Activated CD4-positive, alpha-beta T cell treated with anti-CD3 and anti-CD28 coated beads, Interleukin-2, amount 10 ng/mL, durations not matched to agents 24 days and 14 days (primary cell): ENCODE measurements at regions not wholly inside any gene's neighbourhood (a gene's known extent, or its start where the extent isn't known, plus 50 kb on each side); places are given as distances from the start of the nearest gene placed in this dataset.

Source experiments
- DNase-seq: peaks from one replicate; pipeline ENCODE4 v3.0.0; 2022
- H3K27ac Mint-ChIP-seq: one replicate; pipeline ENCODE4 v1.8.0; 2022; ENCODE audit warnings: mild to moderate bottlenecking, mixed read lengths
- H3K27me3 Mint-ChIP-seq: one replicate; pipeline ENCODE4 v1.8.0; 2022; ENCODE audit warnings: mixed read lengths
- H3K36me3 Mint-ChIP-seq: one replicate; pipeline ENCODE4 v1.8.0; 2022; ENCODE audit warnings: low read depth, mild to moderate bottlenecking, mixed read lengths
- H3K4me1 Mint-ChIP-seq: one replicate; pipeline ENCODE4 v1.8.0; 2021; ENCODE audit warnings: mixed read lengths
- H3K4me3 Mint-ChIP-seq: one replicate; pipeline ENCODE4 v1.8.0; 2022; ENCODE audit warnings: mild to moderate bottlenecking, moderate library complexity, mixed read lengths
- H3K9me3 Mint-ChIP-seq: one replicate; pipeline ENCODE4 v1.8.0; 2021; ENCODE audit warnings: mixed read lengths
- intact Hi-C: fragments of 100-400 bp; cut with micrococcal nuclease; formaldehyde crosslinking; loops from one replicate; pipeline ENCODE4 v1.15.1; 2023

- no peaks in the 10 kb centered on the region for H3K27me3 Mint-ChIP-seq
- no peak overlapping the region for H3K27ac Mint-ChIP-seq
- H3K4me1 Mint-ChIP-seq, result no peaks in the 10 kb centered on the region
- intact Hi-C loops, result no loop called here
- no peaks in the 10 kb centered on the region for H3K9me3 Mint-ChIP-seq
- H3K36me3 Mint-ChIP-seq, result no peaks in the 10 kb centered on the region
- no peak for DNase-seq
- H3K4me3 Mint-ChIP-seq, result no peak overlapping the region
These were observed 281.2 kb upstream of the FAM241A start for GRCh38 chr4:111864066-111864465.

- Mint-ChIP-seq H3K9me3 (no peaks in the 10 kb centered on the region), H3K27ac (no peak overlapping the region), H3K36me3 (no peaks in the 10 kb centered on the region), H3K4me3 (no peak overlapping the region), H3K4me1 (no peaks in the 10 kb centered on the region), H3K27me3 (no peaks in the 10 kb centered on the region)
- intact Hi-C loops, result no loop called here
- no peak for DNase-seq
These were observed 275.9 kb upstream of the FAM241A start for GRCh38 chr4:111869339-111869738.

DNA sequence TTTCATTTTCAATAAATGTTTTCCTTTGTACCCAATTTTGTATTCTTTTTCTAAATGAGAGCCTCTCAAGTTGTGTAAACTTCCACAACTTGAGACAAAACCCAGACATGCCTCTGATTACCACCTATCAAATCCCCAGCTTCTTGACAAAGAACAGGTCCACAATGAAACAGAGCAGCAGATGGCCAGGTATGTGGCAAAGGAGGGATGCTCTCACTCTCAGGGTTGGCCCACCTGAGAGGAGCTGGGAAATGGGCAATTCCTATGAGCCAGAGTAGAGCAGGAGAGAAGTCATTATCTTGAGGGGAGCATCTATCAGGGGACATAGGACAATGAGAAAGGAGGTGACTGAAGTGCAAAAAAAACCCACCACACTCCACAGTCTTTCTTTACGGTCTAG, 273.5 kb upstream of the FAM241A start:
- H3K9me3 Mint-ChIP-seq, result no peaks in the 10 kb centered on the region
- H3K4me1 Mint-ChIP-seq, result no peaks in the 10 kb centered on the region
- intact Hi-C loops, result no loop called here
- no peak for DNase-seq
- no peaks in the 10 kb centered on the region for H3K27me3 Mint-ChIP-seq
- H3K27ac Mint-ChIP-seq, result no peak overlapping the region
- no peak overlapping the region for H3K4me3 Mint-ChIP-seq
- H3K36me3 Mint-ChIP-seq, result no peaks in the 10 kb centered on the region

DNA sequence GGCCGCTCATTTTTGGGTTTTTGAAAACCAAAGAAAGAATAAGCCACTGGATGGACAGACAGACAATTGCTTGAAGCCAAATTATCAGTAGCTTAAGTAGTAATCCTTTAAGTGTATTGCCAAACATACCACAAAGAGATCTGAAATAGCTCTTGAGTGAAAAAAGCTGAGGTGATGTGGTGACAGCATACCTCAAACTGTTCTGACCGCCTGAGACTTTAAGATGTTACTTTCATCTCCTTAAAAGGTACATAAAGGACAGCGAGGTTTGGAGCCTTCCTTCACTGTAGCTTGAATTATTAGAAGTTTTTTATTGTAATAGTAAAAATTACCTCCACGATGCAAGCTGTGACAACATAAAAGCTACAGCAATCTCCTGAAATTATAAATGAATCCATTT, 271.5 kb upstream of the FAM241A start:
- no peaks in the 10 kb centered on the region for H3K9me3 Mint-ChIP-seq
- intact Hi-C loops, result no loop called here

GRCh38 chr4:111879539-111879938, 265.7 kb upstream of the FAM241A start:
- Mint-ChIP-seq H3K4me3 (no peak overlapping the region), H3K27ac (no peak overlapping the region), H3K4me1 (no peaks in the 10 kb centered on the region), H3K27me3 (no peaks in the 10 kb centered on the region), H3K9me3 (no peaks in the 10 kb centered on the region), H3K36me3 (no peaks in the 10 kb centered on the region)
- intact Hi-C loops, result no loop called here
- no peak for DNase-seq

More for the DNA sequence above, 271.5 kb upstream of the FAM241A start:
- H3K4me3 Mint-ChIP-seq, result no peak overlapping the region
- no peaks in the 10 kb centered on the region for H3K4me1 Mint-ChIP-seq
- H3K36me3 Mint-ChIP-seq, result no peaks in the 10 kb centered on the region
- no peaks in the 10 kb centered on the region for H3K27me3 Mint-ChIP-seq
- H3K27ac Mint-ChIP-seq, result no peak overlapping the region
- no peak for DNase-seq

- no peaks in the 10 kb centered on the region for H3K27me3 Mint-ChIP-seq
- no peak for DNase-seq
- H3K4me3 Mint-ChIP-seq, result no peak overlapping the region
- no peaks in the 10 kb centered on the region for H3K9me3 Mint-ChIP-seq
- no peak overlapping the region for H3K27ac Mint-ChIP-seq
- H3K36me3 Mint-ChIP-seq, result no peaks in the 10 kb centered on the region
- no peaks in the 10 kb centered on the region for H3K4me1 Mint-ChIP-seq
- intact Hi-C loops, result no loop called here
These were observed 265.1 kb upstream of the FAM241A start for GRCh38 chr4:111880116-111880515.

- Mint-ChIP-seq H3K4me1 (no peaks in the 10 kb centered on the region), H3K36me3 (no peaks in the 10 kb centered on the region), H3K27ac (no peak overlapping the region), H3K4me3 (no peak overlapping the region), H3K9me3 (no peaks in the 10 kb centered on the region), H3K27me3 (no peaks in the 10 kb centered on the region)
- intact Hi-C loops, result no loop called here
- no peak for DNase-seq
These were observed 261.7 kb upstream of the FAM241A start for GRCh38 chr4:111883557-111883999.

DNA sequence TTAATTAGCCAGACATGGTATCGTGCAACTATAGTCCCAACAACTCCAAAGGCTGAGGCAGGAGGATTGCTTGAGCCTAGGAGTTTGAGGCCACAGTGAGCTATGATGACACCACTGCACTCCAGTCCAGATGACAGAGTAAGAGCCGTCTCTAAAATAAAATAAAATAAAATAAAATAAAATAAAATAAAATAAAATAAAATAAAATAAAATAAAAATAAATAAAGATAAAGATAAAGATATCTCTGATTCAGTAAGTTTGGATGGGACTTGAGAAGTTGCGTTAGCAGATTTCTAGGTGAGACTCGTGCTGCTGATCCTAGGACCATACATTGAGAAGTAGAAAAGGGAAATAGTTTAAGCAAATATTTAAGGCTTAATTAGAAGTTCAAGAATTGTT, 254.8 kb upstream of the FAM241A start:
- peaks cover 4% of the 10 kb centered on the region for H3K9me3 Mint-ChIP-seq
- no peaks in the 10 kb centered on the region for H3K4me1 Mint-ChIP-seq
- no peak overlapping the region for H3K27ac Mint-ChIP-seq
- intact Hi-C loops, result loop anchor here (10.0 kb wide), 1 partner anchor 556 kb away; no protein-coding TSS in a partner anchor
- DNase-seq, result no peak
- H3K27me3 Mint-ChIP-seq, result no peaks in the 10 kb centered on the region
- H3K36me3 Mint-ChIP-seq, result no peaks in the 10 kb centered on the region
- no peak overlapping the region for H3K4me3 Mint-ChIP-seq

DNA sequence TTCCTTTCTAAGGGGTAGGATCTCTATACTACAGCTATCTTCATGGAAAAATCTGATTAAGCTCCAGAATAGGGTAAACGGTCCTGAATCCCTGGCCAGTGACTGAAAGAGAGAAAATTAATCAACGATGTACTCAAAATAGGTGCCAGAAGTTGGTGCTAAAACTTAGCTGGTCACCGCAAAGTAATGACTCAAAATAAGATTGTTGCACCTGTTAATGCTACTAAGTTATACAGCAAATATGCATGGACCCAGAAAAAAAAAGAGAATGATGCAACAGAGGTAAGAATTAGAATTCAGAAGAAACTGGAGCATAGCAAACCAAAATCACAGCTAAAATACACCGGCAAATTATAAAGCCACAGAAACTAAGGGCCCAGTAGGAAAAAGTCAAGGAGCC, 239.7 kb upstream of the FAM241A start:
- H3K36me3 Mint-ChIP-seq, result no peaks in the 10 kb centered on the region
- no peak for DNase-seq
- no peaks in the 10 kb centered on the region for H3K9me3 Mint-ChIP-seq
- no peak overlapping the region for H3K27ac Mint-ChIP-seq
- H3K4me1 Mint-ChIP-seq, result no peaks in the 10 kb centered on the region
- intact Hi-C loops, result no loop called here
- H3K27me3 Mint-ChIP-seq, result no peaks in the 10 kb centered on the region
- H3K4me3 Mint-ChIP-seq, result no peak overlapping the region

GRCh38 chr4:111919639-111920038, 225.6 kb upstream of the FAM241A start:
- DNase-seq, result no peak
- no peaks in the 10 kb centered on the region for H3K9me3 Mint-ChIP-seq
- H3K36me3 Mint-ChIP-seq, result no peaks in the 10 kb centered on the region
- no peak overlapping the region for H3K27ac Mint-ChIP-seq
- no peaks in the 10 kb centered on the region for H3K27me3 Mint-ChIP-seq
- no peak overlapping the region for H3K4me3 Mint-ChIP-seq
- intact Hi-C loops, result no loop called here
- H3K4me1 Mint-ChIP-seq, result no peaks in the 10 kb centered on the region

GRCh38 chr4:111921714-111922113, 223.5 kb upstream of the FAM241A start:
- no peak overlapping the region for H3K27ac Mint-ChIP-seq
- no peaks in the 10 kb centered on the region for H3K27me3 Mint-ChIP-seq
- intact Hi-C loops, result no loop called here
- no peaks in the 10 kb centered on the region for H3K9me3 Mint-ChIP-seq
- no peaks in the 10 kb centered on the region for H3K4me1 Mint-ChIP-seq
- no peak for DNase-seq
- no peaks in the 10 kb centered on the region for H3K36me3 Mint-ChIP-seq
- H3K4me3 Mint-ChIP-seq, result no peak overlapping the region

- Mint-ChIP-seq H3K4me3 (no peak overlapping the region), H3K27ac (no peak overlapping the region), H3K4me1 (no peaks in the 10 kb centered on the region), H3K9me3 (no peaks in the 10 kb centered on the region), H3K27me3 (peaks cover 3% of the 10 kb centered on the region), H3K36me3 (no peaks in the 10 kb centered on the region)
- no peak for DNase-seq
- intact Hi-C loops, result no loop called here
These were observed 221.5 kb upstream of the FAM241A start for GRCh38 chr4:111923786-111924185.

- no peaks in the 10 kb centered on the region for H3K36me3 Mint-ChIP-seq
- DNase-seq, result no peak
- H3K4me1 Mint-ChIP-seq, result no peaks in the 10 kb centered on the region
- H3K4me3 Mint-ChIP-seq, result no peak overlapping the region
- peaks cover 3% of the 10 kb centered on the region for H3K27me3 Mint-ChIP-seq
- no peaks in the 10 kb centered on the region for H3K9me3 Mint-ChIP-seq
- no peak overlapping the region for H3K27ac Mint-ChIP-seq
- intact Hi-C loops, result no loop called here
These were observed 220.6 kb upstream of the FAM241A start for GRCh38 chr4:111924696-111925095.

GRCh38 chr4:111930659-111931058, 214.6 kb upstream of the FAM241A start:
- Mint-ChIP-seq H3K27ac (no peak overlapping the region), H3K9me3 (no peaks in the 10 kb centered on the region), H3K4me1 (no peaks in the 10 kb centered on the region), H3K36me3 (no peaks in the 10 kb centered on the region), H3K4me3 (no peak overlapping the region), H3K27me3 (peaks cover 15% of the 10 kb centered on the region)
- no peak for DNase-seq
- intact Hi-C loops, result no loop called here

DNA sequence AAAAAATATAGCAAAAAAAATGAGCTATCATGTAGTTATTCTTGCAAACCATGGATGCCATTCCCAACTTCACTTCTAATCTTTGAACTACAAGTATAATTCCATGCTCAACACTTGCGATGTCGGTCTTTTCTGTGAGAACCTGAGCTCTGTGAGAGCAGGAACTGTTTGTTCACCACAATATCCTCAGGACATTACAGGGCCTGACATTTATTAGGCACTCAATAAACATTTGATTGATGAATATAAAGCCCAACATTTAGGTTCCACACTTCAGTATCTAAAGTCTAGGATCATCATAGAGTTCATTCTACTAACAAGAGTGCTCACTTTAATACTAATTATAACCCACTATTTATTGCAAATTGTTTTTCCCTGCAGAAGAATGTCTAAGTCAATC, 211.6 kb upstream of the FAM241A start:
- no peak overlapping the region for H3K4me3 Mint-ChIP-seq
- H3K27ac Mint-ChIP-seq, result no peak overlapping the region
- H3K4me1 Mint-ChIP-seq, result no peaks in the 10 kb centered on the region
- intact Hi-C loops, result no loop called here
- H3K9me3 Mint-ChIP-seq, result no peaks in the 10 kb centered on the region
- H3K27me3 Mint-ChIP-seq, result peaks cover 12% of the 10 kb centered on the region
- H3K36me3 Mint-ChIP-seq, result no peaks in the 10 kb centered on the region
- no peak for DNase-seq
